Erythroblast (primary cell): ENCODE measurements at regions not wholly inside any gene's neighbourhood (a gene's known extent, or its start where the extent isn't known, plus 50 kb on each side); places are given as distances from the start of the nearest gene placed in this dataset.
"Not testable (repeated sequence)": the region's sequence is repeated elsewhere in the genome, so short reads cannot be mapped to it uniquely, and the experiment has no call there.

Experiments used
- DNase-seq, 2 experiments: peaks; one replicate each; lab custom pipeline; 2025; lab: John Stamatoyannopoulos, UW
- GATA1 ChIP-seq: IDR thresholded peaks from 2 replicates; pipeline ENCODE4 v1.6.1; 2011; ENCODE audit warnings: low read depth, mild to moderate bottlenecking, control low read depth, low read length, moderate library complexity
- POLR2A ChIP-seq: IDR thresholded peaks from 2 replicates; pipeline ENCODE4 v1.6.1; 2011; ENCODE audit warnings: mild to moderate bottlenecking, low read length

DNA sequence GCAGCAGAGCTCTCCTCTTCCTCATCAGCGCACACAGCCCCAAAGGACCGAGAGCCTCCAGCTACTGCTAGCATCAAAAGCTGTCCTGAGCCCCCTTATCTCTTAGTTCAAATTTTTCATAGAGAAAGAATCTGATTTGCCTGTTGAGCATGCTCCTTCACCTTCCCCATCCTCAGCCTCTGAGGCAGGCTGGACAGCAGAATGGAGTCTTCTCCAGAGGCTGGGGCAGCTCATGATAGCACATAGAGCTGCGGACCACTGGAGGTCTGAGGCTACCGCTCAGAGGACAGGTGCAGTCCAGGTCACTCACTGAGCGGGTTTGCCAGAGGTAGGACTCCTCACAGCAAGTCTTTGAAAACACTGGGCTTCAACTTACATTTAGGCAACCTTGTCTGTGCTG, 72.8 kb upstream of the GRB10 start:
- TF ChIP-seq GATA1 (no peak), POLR2A (no peak)
- DNase-seq, result no peak

DNA sequence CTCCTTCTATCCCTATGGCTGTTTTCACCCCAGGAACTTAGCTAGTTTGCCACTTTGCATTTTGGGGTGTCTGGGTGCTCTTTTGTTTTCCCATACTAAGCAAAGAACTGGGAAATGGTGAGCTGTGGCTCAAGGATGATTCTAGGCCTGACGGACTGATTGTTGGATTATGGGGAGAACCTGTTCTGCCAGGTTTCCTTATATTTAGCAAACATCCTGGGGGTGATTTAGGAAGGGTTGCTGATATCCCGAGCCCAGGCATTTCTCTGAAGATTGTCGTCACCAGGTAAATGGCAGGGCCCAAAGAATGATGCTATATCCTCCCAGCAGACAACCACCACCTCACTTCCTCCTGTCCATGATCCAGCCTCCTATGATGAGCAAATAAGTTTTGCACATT, 72.1 kb upstream of the GRB10 start:
- no peak for TF ChIP-seq POLR2A
- TF ChIP-seq GATA1, result no peak
- DNase-seq, result no peak

DNA sequence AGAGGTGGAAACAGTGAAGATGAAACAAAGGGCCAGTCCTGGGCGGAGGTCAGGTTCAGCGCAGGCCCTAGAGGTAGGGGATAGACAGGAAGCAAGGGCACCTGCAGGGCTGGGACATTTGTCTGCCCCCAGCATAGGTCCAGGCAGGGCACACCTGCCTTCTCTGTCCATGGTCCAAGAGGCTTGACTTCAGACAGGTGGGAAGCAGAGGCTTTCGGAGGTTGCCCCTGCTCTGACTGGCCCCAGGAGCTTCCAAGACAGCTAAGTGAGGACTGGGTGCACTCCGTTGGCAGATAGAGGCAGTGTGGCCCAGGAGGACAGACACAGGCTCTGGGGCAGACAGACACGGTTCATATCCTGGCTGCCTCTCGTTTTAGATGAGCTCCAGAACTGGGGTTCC, 71.6 kb upstream of the GRB10 start:
- no peak for DNase-seq
- TF ChIP-seq POLR2A (no peak), GATA1 (no peak)

DNA sequence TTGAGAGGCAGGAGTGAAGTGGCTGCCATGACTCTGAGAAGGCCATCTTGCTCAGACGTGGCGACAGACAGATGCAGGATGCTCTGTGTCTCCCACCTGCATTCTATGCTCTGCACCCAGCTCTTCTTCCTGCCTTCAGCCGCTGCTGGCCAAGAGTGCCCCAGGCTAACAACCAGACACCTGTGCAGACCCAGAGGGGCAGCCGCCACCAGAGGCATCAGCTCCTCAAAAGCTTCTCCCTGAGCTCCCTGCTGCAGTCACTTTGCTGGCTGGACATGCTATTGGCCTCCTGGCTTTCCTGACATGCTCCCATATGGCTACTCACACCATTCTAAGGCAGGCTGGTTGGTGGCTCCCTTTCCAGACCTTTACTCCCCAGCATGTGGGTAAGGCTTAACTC, 70.6 kb upstream of the GRB10 start:
- no peak for TF ChIP-seq GATA1
- no peak for TF ChIP-seq POLR2A
- no peak for DNase-seq

DNA sequence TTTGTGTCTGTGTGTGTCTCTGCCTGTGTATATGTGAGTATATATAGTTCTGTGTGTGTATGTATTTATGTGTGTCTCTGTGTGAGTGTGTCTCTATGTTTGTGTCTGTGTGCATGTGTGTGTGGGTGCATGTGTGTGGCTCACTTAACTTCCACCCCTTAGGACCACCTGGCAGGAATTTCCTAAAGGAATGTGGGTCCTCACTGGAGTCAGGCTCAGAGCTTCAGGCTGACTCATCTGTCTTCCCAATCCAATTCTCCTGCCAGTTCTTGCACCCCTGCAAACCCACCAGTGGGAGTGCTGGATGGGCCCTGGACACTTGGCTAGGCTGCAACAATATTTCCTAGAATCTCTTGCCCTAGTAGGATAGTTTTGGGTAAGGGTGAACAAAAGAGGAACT, 70.2 kb upstream of the GRB10 start:
- TF ChIP-seq GATA1 (no peak), POLR2A (no peak)
- no peak for DNase-seq

DNA sequence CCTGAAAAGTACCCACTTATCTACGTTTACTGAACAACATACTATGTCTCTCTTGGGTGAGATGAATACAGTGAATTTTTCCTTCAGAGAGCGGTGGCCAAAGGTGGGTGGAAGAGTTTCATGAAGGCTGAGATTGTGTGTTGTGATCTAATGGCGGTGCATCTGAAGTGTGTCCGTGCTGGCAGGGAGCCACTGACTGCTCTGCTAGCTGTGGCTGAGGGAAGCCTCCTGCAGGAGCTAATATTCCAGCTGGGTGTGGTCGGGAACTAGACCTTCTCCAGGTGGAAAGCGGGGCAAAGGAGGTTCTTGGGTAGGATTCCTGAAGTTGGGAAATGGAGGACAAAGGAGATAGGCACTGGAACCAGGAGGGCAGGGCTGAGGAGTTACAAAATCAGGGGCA, 69.2 kb upstream of the GRB10 start:
- DNase-seq, result no peak
- no peak for TF ChIP-seq GATA1
- no peak for TF ChIP-seq POLR2A

DNA sequence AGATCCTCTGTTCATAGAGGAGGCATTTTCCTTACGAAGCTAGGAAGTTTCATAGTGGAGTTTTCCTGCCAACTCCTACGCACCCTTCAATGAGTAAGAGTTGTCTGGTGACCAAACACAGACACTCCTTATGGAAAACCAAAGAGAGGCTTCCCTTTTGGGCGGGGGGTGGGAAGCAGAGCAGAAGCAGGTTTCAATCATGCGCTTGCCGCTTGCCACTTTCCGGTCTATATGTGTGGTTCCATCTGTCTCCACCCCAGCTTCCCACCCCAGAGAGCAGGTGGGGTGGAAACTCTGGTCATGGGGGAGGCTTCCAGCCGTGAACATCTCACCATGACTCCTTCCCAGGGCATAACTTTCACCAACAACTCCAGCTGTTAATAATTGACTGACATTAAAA, 68.8 kb upstream of the GRB10 start:
- no peak for TF ChIP-seq POLR2A
- no peak for TF ChIP-seq GATA1
- no peak for DNase-seq

DNA sequence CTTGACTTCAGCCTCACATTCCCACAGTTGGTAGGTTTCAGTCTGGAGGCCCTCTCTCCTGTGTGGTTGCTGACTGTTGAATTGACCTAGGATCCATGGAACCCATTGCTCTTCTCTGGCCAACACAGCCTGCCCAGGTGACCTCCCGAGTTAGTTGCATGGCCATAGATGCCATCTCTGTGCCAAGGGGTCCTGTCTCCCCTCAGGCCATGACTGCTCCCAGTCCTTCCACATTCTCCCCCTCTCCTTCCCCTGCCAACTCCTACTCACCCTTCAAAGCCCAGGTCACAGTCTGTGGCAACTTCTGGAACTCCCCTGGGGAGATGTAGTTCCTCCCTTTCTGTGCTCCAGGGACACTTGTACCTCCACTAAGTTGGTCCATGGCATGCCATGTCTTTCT, 67.3 kb upstream of the GRB10 start:
- TF ChIP-seq POLR2A, result no peak
- no peak for TF ChIP-seq GATA1
- DNase-seq, result no peak

DNA sequence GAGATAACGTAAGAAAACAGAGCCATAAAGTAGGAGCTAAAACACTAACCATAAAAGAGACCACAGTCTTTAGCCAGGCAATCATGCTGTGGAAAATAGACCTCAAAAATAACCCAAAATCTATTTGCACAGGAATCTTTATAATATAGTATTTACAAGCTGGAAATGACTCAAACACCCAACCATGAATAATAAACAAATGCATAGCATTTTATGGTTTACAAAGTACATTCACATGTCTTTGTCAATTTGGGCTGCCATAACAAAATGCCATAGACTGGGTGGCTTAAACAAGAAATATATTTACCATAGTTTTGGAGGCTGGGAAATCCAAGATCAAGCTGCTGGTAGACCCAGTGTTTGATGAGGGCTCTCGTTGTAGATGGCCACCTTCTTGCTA, 65.5 kb upstream of the GRB10 start:
- no peak for DNase-seq
- TF ChIP-seq POLR2A, result no peak
- TF ChIP-seq GATA1, result no peak

DNA sequence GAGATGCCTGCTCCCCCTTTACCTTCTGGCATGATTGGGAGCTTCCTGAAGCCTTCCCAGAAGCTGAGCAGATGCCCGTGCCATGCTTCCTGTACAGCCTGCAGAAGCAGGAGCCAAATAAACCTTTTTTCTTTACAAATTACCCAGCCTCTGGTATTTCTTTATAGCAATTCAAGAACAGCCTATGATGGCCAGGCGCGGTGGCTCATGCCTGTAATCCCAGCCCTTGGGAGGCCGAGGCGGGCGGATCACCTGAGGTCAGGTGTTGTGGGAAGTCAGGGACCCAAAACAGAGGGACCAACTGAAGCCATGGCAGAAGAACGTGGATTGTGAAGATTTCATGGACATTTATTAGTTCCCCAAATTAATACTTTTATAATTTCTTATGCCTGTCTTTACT, 62.2 kb upstream of the GRB10 start:
- DNase-seq, result not testable (repeated sequence)

DNA sequence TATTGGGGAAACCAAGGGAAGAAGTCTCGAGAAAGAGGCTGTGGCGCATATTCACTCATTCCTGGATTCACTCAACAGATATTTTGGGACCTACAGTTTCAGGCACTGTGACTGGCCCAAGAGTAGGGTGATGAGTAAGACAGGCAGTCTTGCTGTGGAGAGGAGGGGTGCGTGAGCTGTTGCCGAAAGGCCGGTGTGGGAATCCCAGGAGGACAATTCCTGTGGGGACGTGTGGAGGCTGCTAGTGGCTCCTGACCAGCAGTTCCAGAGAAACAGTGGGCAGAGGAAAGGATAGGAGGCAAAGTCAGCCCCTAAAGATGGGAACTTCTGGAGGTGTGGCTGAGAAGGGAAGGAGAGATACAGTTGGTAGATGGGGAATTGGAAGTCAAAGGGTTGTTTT, 59.3 kb upstream of the GRB10 start:
- no peak for DNase-seq

DNA sequence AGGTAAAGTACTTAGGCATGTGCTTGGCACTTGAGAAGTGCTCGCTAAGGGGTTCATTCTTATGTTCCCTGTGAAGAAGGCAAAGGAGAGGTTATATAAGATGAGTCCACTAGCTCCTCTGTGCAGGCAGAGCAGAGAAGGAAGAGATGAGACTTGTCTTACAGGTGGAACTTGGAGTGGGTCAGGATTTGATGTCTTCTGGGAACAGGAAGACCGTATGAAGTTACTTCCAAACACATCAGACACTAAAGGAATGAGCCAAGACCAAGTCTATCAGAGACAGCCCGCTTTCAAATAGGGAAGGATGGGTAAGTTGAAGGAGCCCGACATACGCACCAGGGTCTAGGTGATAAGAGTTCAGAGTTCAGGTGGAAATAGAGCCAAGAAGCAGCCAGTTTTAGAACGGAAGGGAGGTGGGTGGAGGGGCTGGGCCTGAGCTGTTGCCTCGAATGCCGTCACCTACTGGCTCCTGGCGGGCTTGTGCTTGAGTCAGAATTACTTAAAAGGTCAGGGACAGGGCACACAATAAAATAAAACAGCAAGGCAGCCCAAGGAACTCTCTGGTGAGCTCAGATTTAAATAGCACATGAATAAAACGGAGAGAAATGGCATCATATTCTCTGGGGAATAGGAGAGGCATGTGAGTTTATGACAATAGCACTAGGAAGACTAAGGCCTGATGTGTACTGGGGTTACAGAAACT, 56.1 kb upstream of the GRB10 start:
- DNase-seq, result no peak
- TF ChIP-seq POLR2A (no peak), GATA1 (no peak)

More for the DNA sequence above, 59.3 kb upstream of the GRB10 start:
- TF ChIP-seq GATA1, result no peak
- TF ChIP-seq POLR2A, result no peak

DNA sequence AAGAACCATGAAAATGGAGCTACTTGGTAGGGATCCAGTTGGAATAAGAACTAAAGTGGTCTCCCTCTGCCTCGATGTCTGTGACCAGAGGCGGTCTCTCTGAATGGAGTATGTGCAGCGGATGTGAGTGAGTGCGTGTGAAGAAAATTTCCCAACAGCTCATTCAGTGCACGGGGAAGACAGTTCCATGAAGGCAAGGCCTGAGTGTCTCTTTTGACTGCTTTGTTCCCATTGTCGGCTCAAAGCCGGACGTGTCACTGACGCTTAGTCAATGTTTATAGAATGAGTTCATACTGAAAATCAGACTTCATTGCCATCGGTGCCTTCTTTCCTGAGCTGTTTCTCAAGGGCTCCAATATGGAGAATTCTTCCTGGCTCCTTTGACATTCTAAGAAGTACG, 55.3 kb upstream of the GRB10 start:
- TF ChIP-seq POLR2A (no peak), GATA1 (no peak)
- DNase-seq, result no peak

DNA sequence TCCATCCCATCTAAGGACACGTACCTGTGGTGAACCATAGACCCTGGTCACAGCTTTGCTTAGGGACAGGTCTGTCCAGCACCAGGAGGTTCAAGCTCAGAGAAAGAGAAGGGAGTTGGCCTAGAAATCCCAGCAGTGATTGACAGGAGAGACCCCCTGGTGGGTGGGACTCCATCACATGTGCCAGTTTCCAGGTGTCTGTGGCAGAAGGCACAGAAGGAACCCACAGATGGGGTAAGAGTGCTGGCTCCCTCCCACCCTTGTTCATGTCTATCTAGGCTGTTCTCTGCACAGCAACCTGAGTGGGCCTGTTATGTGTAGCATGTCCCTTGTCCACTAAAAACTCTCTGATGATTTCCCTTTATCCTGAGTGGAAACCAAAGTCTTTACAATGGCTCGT, 54.0 kb upstream of the GRB10 start:
- DNase-seq, result no peak
- TF ChIP-seq GATA1, result no peak
- no peak for TF ChIP-seq POLR2A

DNA sequence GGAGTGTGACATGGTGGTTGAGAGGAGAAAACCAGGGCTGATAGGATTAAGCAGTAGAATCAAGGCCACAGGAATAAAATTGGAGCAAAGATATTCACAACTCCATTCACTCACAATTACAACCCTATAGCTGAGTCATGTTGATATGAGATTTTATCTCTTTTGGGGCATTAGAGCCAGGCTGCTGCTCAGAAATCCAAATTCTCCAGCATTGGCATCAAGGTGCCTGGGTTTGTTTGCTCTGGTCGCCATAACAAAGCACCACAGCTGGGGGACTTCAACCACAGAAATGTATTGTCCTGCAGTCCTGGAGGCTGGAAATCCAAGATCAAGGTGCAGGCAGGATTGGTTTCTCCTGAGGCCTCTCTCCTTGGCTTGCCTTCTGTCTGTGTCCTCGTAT, 52.5 kb upstream of the GRB10 start:
- TF ChIP-seq GATA1 (no peak), POLR2A (no peak)
- DNase-seq, result no peak
